CD14-positive monocyte (primary cell): ENCODE measurements at regions not wholly inside any gene's neighbourhood (a gene's known extent, or its start where the extent isn't known, plus 50 kb on each side); places are given as distances from the start of the nearest gene placed in this dataset.

Source experiments
- DNase-seq, 3 donors: peaks; one replicate each; pipeline ENCODE4 v3.0.0-alpha.2; 2011 to 2022
- H2AFZ ChIP-seq: 2 replicates; pipeline ENCODE4 v1.6.0; 2012; ENCODE audit warnings: mild to moderate bottlenecking, low read depth, low read length, inconsistent platforms; ENCODE audit not compliant: insufficient read depth, poor library complexity, severe bottlenecking
- H3K27ac ChIP-seq, 2 donors: 1 replicate in 1 of 2; 2 replicates in 1 of 2; pipeline ENCODE4 v1.5.1; 2012 to 2013; ENCODE audit warnings: low read length in 2 of 2, control low read depth in 1 of 2, inconsistent platforms in 1 of 2, low read depth in 1 of 2, mild to moderate bottlenecking in 1 of 2
- H3K27me3 ChIP-seq, 2 donors: one replicate each; pipeline versions ENCODE4 v1.6.0 to v1.6.1; 2011 to 2013; ENCODE audit warnings: low read length in 2 of 2; ENCODE audit not compliant: control insufficient read depth in 2 of 2, insufficient read depth in 2 of 2
- H3K36me3 ChIP-seq, 2 donors: replicated peaks in 1 of 2; 1 replicate in 1 of 2; 2 replicates in 1 of 2; pipeline versions ENCODE4 v1.5.1 to v1.6.1; 2012 to 2013; ENCODE audit warnings: low read length in 2 of 2, control low read depth in 1 of 2, inconsistent platforms in 1 of 2, mild to moderate bottlenecking in 1 of 2; ENCODE audit not compliant: insufficient read depth in 2 of 2, control insufficient read depth in 1 of 2
- H3K4me1 ChIP-seq, 2 donors: 1 replicate in 1 of 2; 2 replicates in 1 of 2; pipeline versions ENCODE4 v1.5.1 to v1.6.1; 2012 to 2013; ENCODE audit warnings: low read length in 2 of 2, control low read depth in 1 of 2, inconsistent platforms in 1 of 2, mild to moderate bottlenecking in 1 of 2, moderate library complexity in 1 of 2; ENCODE audit not compliant: insufficient read depth in 2 of 2, control insufficient read depth in 1 of 2
- H3K4me2 ChIP-seq: replicated peaks from 2 replicates; pipeline ENCODE3; 2012; ENCODE audit warnings: low read length, moderate library complexity, mild to moderate bottlenecking; ENCODE audit not compliant: poor library complexity, severe bottlenecking; ENCODE audit errors: extremely low read depth
- H3K4me3 ChIP-seq, 3 experiments: fragments of 200-600 bp in 1 of 3; sonication (generic) in 1 of 3; replicated peaks in 1 of 3; 1 replicate in 2 of 3; 2 replicates in 1 of 3; pipeline ENCODE4 v1.5.1; 2011 to 2013; ENCODE audit warnings: low read length in 3 of 3, mild to moderate bottlenecking in 3 of 3, control low read depth in 2 of 3, low read depth in 2 of 3, inconsistent platforms in 1 of 3, moderate library complexity in 1 of 3
- H3K79me2 ChIP-seq: 2 replicates; pipeline ENCODE4 v1.6.0; 2012; ENCODE audit warnings: mild to moderate bottlenecking, control low read depth, inconsistent platforms, low read length, moderate library complexity; ENCODE audit not compliant: insufficient read depth
- H3K9ac ChIP-seq: 2 replicates; pipeline ENCODE4 v1.6.0; 2017; ENCODE audit warnings: low read length, mild to moderate bottlenecking; ENCODE audit not compliant: insufficient read depth, poor library complexity, severe bottlenecking
- H3K9me3 ChIP-seq, 2 donors: replicated peaks in 1 of 2; 1 replicate in 1 of 2; 2 replicates in 1 of 2; pipeline versions ENCODE4 v1.5.1 to v1.6.1; 2012 to 2013; ENCODE audit warnings: low read length in 2 of 2, control low read depth in 1 of 2; ENCODE audit not compliant: control insufficient read depth in 1 of 2, insufficient read depth in 1 of 2
- H4K20me1 ChIP-seq: 2 replicates; pipeline ENCODE4 v1.6.0; 2012; ENCODE audit warnings: mild to moderate bottlenecking, low read length, control low read depth, moderate library complexity; ENCODE audit not compliant: insufficient read depth
- H3K27ac Mint-ChIP-seq, 7 donors: one replicate each; pipeline ENCODE4 v1.8.0; 2020; ENCODE audit warnings: mild to moderate bottlenecking in 7 of 7, mixed read lengths in 7 of 7, moderate library complexity in 6 of 7, inconsistent platforms in 2 of 7
- H3K27me3 Mint-ChIP-seq, 3 donors: one replicate each; pipeline ENCODE4 v1.8.0; 2021 to 2022; ENCODE audit warnings: low read depth in 3 of 3, mild to moderate bottlenecking in 3 of 3, mixed read lengths in 3 of 3, moderate library complexity in 3 of 3, inconsistent platforms in 1 of 3
- H3K36me3 Mint-ChIP-seq, 2 donors: one replicate each; pipeline ENCODE4 v1.8.0; 2020; ENCODE audit warnings: mixed read lengths in 2 of 2, inconsistent platforms in 1 of 2, mild to moderate bottlenecking in 1 of 2
- H3K4me1 Mint-ChIP-seq: one replicate; pipeline ENCODE4 v1.8.0; 2020; ENCODE audit warnings: mild to moderate bottlenecking, mixed read lengths
- H3K4me3 Mint-ChIP-seq, 2 donors: one replicate each; pipeline ENCODE4 v1.8.0; 2020; ENCODE audit warnings: mild to moderate bottlenecking in 2 of 2, mixed read lengths in 2 of 2, moderate library complexity in 1 of 2
- H3K9me3 Mint-ChIP-seq, 7 donors: one replicate each; pipeline ENCODE4 v1.8.0; 2020 to 2022; ENCODE audit warnings: mixed read lengths in 7 of 7, mild to moderate bottlenecking in 6 of 7, moderate library complexity in 6 of 7, inconsistent platforms in 2 of 7
- CTCF ChIP-seq: fragments of 200-600 bp; IDR thresholded peaks from one replicate; pipeline ENCODE4 v1.8.0; 2022; ENCODE audit warnings: antibody characterized with exemption, mild to moderate bottlenecking
- WGBS: methylation state at CpG from one replicate; pipeline ENCODE4 v1.1.5; 2013; ENCODE audit warnings: missing lambda C conversion rate; ENCODE audit not compliant: insufficient coverage; 5-methylcytosine and 5-hydroxymethylcytosine counted together
- intact Hi-C, 2 donors: fragments of 100-400 bp; cut with micrococcal nuclease; formaldehyde crosslinking; loops; one replicate each; pipeline versions ENCODE4 v1.15.0 to v1.15.1; 2023

- Histone ChIP-seq H3K27ac (no peak overlapping the region), H3K4me1 (no peaks in the 10 kb centered on the region), H3K79me2 (no peaks in the 10 kb centered on the region), H2AFZ (no peak overlapping the region), H3K36me3 (no peaks in the 10 kb centered on the region), H3K4me2 (no peak overlapping the region), H3K9ac (no peak overlapping the region), H4K20me1 (no peaks in the 10 kb centered on the region), H3K27me3 (no peaks in the 10 kb centered on the region), H3K4me3 (no peak overlapping the region), H3K9me3 (peaks cover 0 to under 1% of the 10 kb centered on the region in 2 donors)
- intact Hi-C loops, result no loop called here
- Mint-ChIP-seq H3K4me1 (no peaks in the 10 kb centered on the region), H3K27ac (no peak overlapping the region), H3K27me3 (peaks cover 7 to 15% (median 8%) of the 10 kb centered on the region in 3 donors), H3K4me3 (no peak overlapping the region), H3K9me3 (peaks cover 0 to 10% (median 5%) of the 10 kb centered on the region in 7 donors), H3K36me3 (no peaks in the 10 kb centered on the region)
- TF ChIP-seq CTCF, result no peak
- no peak for DNase-seq
- 100% methylated on average over 1 of the region's 1 CpG for WGBS
Measured at GRCh38 chr2:173803449-173803848, 161.7 kb downstream of the SP3 start.

GRCh38 chr2:173806761-173807160 is 158.4 kb downstream of the SP3 start:
- Histone ChIP-seq H2AFZ (no peak overlapping the region), H3K4me1 (no peaks in the 10 kb centered on the region), H3K9me3 (peaks cover 0 to 3% of the 10 kb centered on the region in 2 donors), H3K27ac (no peak overlapping the region), H3K9ac (no peak overlapping the region), H3K79me2 (no peaks in the 10 kb centered on the region), H3K4me2 (no peak overlapping the region), H3K4me3 (no peak overlapping the region), H3K27me3 (no peaks in the 10 kb centered on the region), H4K20me1 (no peaks in the 10 kb centered on the region), H3K36me3 (no peaks in the 10 kb centered on the region)
- 83% methylated on average over 1 of the region's 2 CpGs for WGBS
- intact Hi-C loops, result no loop called here
- no peak for TF ChIP-seq CTCF
- no peak overlapping the region for H3K27ac Mint-ChIP-seq
- DNase-seq, result no peak
- no peak overlapping the region for H3K4me3 Mint-ChIP-seq
- peaks cover 9 to 15% (median 11%) of the 10 kb centered on the region in 3 donors for H3K27me3 Mint-ChIP-seq
- no peaks in the 10 kb centered on the region for H3K4me1 Mint-ChIP-seq
- H3K9me3 Mint-ChIP-seq, result peaks cover 0 to 14% (median 7%) of the 10 kb centered on the region in 7 donors
- H3K36me3 Mint-ChIP-seq, result no peaks in the 10 kb centered on the region
